Spleen (tissue), 11 donors: ENCODE measurements at regions not wholly inside any gene's neighbourhood (a gene's known extent, or its start where the extent isn't known, plus 50 kb on each side); places are given as distances from the start of the nearest gene placed in this dataset.

Source experiments
- DNase-seq: peaks from one replicate; pipeline ENCODE4 v3.0.0-alpha.2; 2020
- H3K27ac ChIP-seq, 8 donors: fragments of 200-600 bp; sonication (generic) in 7 of 8; 1 replicate in 4 of 8; 2 replicates in 4 of 8; pipeline versions ENCODE4 v1.5.0 to v1.8.0; 2016 to 2021; ENCODE audit warnings: inconsistent platforms in 4 of 8, mild to moderate bottlenecking in 4 of 8, moderate library complexity in 1 of 8
- H3K27me3 ChIP-seq, 7 donors: fragments of 200-600 bp; sonication (generic) in 6 of 7; replicated peaks in 1 of 7; 1 replicate in 4 of 7; 2 replicates in 3 of 7; pipeline versions ENCODE4 v1.5.0 to v1.8.0; 2016 to 2021; ENCODE audit warnings: inconsistent platforms in 3 of 7, mild to moderate bottlenecking in 1 of 7
- H3K36me3 ChIP-seq, 6 donors: fragments of 200-600 bp; sonication (generic) in 5 of 6; 1 replicate in 4 of 6; 2 replicates in 2 of 6; pipeline versions ENCODE4 v1.5.0 to v1.8.0; 2016 to 2021; ENCODE audit warnings: inconsistent platforms in 2 of 6
- H3K4me1 ChIP-seq, 6 donors: fragments of 200-600 bp; sonication (generic) in 5 of 6; 1 replicate in 3 of 6; 2 replicates in 3 of 6; pipeline versions ENCODE4 v1.5.0 to v1.8.0; 2016 to 2021; ENCODE audit warnings: inconsistent platforms in 3 of 6
- H3K4me3 ChIP-seq, 8 donors: fragments of 200-600 bp; sonication (generic) in 7 of 8; 1 replicate in 4 of 8; 2 replicates in 4 of 8; pipeline versions ENCODE4 v1.5.0 to v1.8.0; 2016 to 2021; ENCODE audit warnings: inconsistent platforms in 4 of 8, mild to moderate bottlenecking in 4 of 8, moderate library complexity in 2 of 8
- H3K9me3 ChIP-seq, 8 donors: fragments of 200-600 bp; sonication (generic) in 7 of 8; 1 replicate in 4 of 8; 2 replicates in 4 of 8; pipeline versions ENCODE4 v1.5.0 to v1.8.0; 2016 to 2021; ENCODE audit warnings: inconsistent platforms in 4 of 8
- POLR2A ChIP-seq, 3 donors: fragments of 450-650 bp; IDR thresholded peaks; one replicate each; pipeline ENCODE4 v1.5.1; 2017; ENCODE audit warnings: antibody characterized with exemption in 3 of 3, mild to moderate bottlenecking in 1 of 3
- POLR2AphosphoS5 ChIP-seq, 3 donors: sonication (generic); formaldehyde crosslinking; IDR thresholded peaks; one replicate each; pipeline ENCODE4 v1.5.1; 2017; ENCODE audit warnings: antibody characterized with exemption in 3 of 3
- WGBS, 5 donors: extraction: QIAGEN DNeasy Blood & Tissue Kit in 3 of 5; methylation state at CpG; one replicate each; pipeline versions ENCODE4 v1.1.5 to v1.1.7; 2013 to 2018; 5-methylcytosine and 5-hydroxymethylcytosine counted together
- intact Hi-C: fragments of 100-400 bp; cut with DNase I; formaldehyde crosslinking; loops from one replicate; pipeline ENCODE4 v1.15.0; 2023; ENCODE audit warnings: low total_unique reads
- TF ChIP-seq, protein P1 (sequence below), 11 experiments: fragments of 200-600 bp in 7 of 11; fragments of 450-650 bp in 4 of 11; sonication (generic) in 4 of 11; IDR thresholded peaks in 8 of 11; conservative IDR thresholded peaks in 3 of 11; 1 replicate in 7 of 11; 2 replicates in 4 of 11; pipeline versions ENCODE4 v1.4.0 to v1.8.0; 2016 to 2021; ENCODE audit warnings: antibody characterized with exemption in 11 of 11, inconsistent platforms in 4 of 11, mild to moderate bottlenecking in 1 of 11
- donor health status: healthy with polysubstance abuse.
- donor health status: DM: no; HTN: no; CAD: no; lungs with moderate emphysema.
- donor health status: DM: no; HTN: no; CAD: no.
- donor health status: Bipolar disorder and iron deficiency.
- donor health status: healthy.
- donor health status: DM: no; HTN: no; CAD: no.
- donor health status: DM: yes; HTN: yes; CAD: no.

GRCh38 chr14:30287579-30288445 is 271.1 kb upstream of the G2E3 start:
- no peaks in the 10 kb centered on the region for H3K27me3 ChIP-seq
- WGBS, 5 donors: 83 to 89% (median 86%) methylated on average over 7 of the region's 7 CpGs
- H3K4me3 ChIP-seq: no peak overlapping the region
- H3K27ac ChIP-seq: no peak overlapping the region
- intact Hi-C loops: no loop called here
- no peak for TF ChIP-seq POLR2AphosphoS5 (IDR thresholded peaks at IDR 0.05)
- TF ChIP-seq, protein P1, sequence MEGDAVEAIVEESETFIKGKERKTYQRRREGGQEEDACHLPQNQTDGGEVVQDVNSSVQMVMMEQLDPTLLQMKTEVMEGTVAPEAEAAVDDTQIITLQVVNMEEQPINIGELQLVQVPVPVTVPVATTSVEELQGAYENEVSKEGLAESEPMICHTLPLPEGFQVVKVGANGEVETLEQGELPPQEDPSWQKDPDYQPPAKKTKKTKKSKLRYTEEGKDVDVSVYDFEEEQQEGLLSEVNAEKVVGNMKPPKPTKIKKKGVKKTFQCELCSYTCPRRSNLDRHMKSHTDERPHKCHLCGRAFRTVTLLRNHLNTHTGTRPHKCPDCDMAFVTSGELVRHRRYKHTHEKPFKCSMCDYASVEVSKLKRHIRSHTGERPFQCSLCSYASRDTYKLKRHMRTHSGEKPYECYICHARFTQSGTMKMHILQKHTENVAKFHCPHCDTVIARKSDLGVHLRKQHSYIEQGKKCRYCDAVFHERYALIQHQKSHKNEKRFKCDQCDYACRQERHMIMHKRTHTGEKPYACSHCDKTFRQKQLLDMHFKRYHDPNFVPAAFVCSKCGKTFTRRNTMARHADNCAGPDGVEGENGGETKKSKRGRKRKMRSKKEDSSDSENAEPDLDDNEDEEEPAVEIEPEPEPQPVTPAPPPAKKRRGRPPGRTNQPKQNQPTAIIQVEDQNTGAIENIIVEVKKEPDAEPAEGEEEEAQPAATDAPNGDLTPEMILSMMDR (IDR thresholded peaks at IDR 0.05 in 8 of 11, conservative IDR thresholded peaks at IDR 0.05 in 3 of 11): no peak
- no peak for TF ChIP-seq POLR2A (IDR thresholded peaks at IDR 0.05)
- DNase-seq: no peak
- H3K4me1 ChIP-seq: no peaks in the 10 kb centered on the region
- H3K9me3 ChIP-seq: no peaks in the 10 kb centered on the region
- no peaks in the 10 kb centered on the region for H3K36me3 ChIP-seq

GRCh38 chr14:30290001-30290400 is 269.0 kb upstream of the G2E3 start:
- no peaks in the 10 kb centered on the region for H3K4me1 ChIP-seq
- H3K27me3 ChIP-seq: no peaks in the 10 kb centered on the region
- WGBS, 5 donors: 59 to 76% (median 70%) methylated on average over 3 of the region's 3 CpGs
- TF ChIP-seq, protein P1 (IDR thresholded peaks at IDR 0.05 in 8 of 11, conservative IDR thresholded peaks at IDR 0.05 in 3 of 11): no peak
- TF ChIP-seq POLR2AphosphoS5 (IDR thresholded peaks at IDR 0.05) (no peak), POLR2A (IDR thresholded peaks at IDR 0.05) (no peak)
- DNase-seq: no peak
- intact Hi-C loops: no loop called here
- no peak overlapping the region for H3K4me3 ChIP-seq
- no peak overlapping the region for H3K27ac ChIP-seq
- no peaks in the 10 kb centered on the region for H3K9me3 ChIP-seq
- no peaks in the 10 kb centered on the region for H3K36me3 ChIP-seq

DNA sequence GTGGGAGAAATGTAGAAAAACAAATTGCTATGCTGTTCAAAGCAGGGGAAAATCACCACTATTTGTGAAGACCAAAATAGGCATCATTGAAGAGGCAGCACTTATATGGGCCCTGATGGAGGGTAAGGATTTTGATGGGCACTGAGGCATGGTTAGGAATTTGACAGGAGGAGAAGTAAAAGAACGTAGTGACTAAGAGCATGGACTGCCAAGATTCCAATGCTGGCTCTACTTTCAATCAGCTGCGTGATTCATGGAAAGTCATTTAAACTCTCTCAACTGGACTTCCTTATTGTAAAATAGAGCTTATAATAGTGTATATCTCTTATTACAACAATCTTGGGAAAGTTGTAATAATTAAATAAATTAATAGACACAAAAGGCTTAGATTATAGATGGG is 267.7 kb upstream of the G2E3 start:
- Histone ChIP-seq H3K27me3 (peaks cover 0 to 2% (median 0%) of the 10 kb centered on the region in 7 donors), H3K27ac (no peak overlapping the region), H3K36me3 (no peaks in the 10 kb centered on the region), H3K9me3 (no peaks in the 10 kb centered on the region), H3K4me1 (no peaks in the 10 kb centered on the region), H3K4me3 (no peak overlapping the region)
- no peak for DNase-seq
- 77 to 91% (median 80%) methylated on average over 2 of the region's 2 CpGs for WGBS, 5 donors
- intact Hi-C loops: no loop called here
- TF ChIP-seq POLR2AphosphoS5 (IDR thresholded peaks at IDR 0.05): no peak

DNA sequence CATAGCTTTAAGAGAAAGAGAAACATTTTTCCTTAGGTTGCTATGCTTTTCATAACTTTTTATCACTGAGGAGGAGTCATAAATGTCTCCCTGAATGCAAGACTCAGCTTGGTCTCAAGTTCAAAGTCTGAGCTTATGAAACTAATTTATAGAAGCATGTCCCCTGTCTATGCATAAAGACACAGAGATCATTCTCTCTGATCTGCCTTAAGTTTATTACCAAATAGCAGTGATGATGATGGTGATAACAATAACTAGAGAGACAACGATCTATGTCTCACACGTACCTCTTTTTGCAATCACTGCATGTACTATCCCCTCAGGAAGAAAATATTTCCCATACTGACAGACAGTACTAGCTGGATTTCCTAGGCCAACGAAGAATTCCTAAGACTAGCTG is 266.4 kb upstream of the G2E3 start:
- TF ChIP-seq POLR2A (IDR thresholded peaks at IDR 0.05) (no peak), POLR2AphosphoS5 (IDR thresholded peaks at IDR 0.05) (no peak)
- TF ChIP-seq, protein P1 (IDR thresholded peaks at IDR 0.05 in 8 of 11, conservative IDR thresholded peaks at IDR 0.05 in 3 of 11): no peak
- Histone ChIP-seq H3K27ac (no peak overlapping the region), H3K27me3 (peaks cover 0 to 4% (median 0%) of the 10 kb centered on the region in 7 donors), H3K36me3 (no peaks in the 10 kb centered on the region), H3K9me3 (no peaks in the 10 kb centered on the region), H3K4me1 (no peaks in the 10 kb centered on the region), H3K4me3 (no peak overlapping the region)
- DNase-seq: no peak
- WGBS, 5 donors: 74 to 85% (median 82%) methylated on average over 3 of the region's 3 CpGs
- intact Hi-C loops: no loop called here
